ENCODE measurements at regions not wholly inside any gene's neighbourhood (a gene's known extent, or its start where the extent isn't known, plus 50 kb on each side); places are given as distances from the start of the nearest gene placed in this dataset.

DNA sequence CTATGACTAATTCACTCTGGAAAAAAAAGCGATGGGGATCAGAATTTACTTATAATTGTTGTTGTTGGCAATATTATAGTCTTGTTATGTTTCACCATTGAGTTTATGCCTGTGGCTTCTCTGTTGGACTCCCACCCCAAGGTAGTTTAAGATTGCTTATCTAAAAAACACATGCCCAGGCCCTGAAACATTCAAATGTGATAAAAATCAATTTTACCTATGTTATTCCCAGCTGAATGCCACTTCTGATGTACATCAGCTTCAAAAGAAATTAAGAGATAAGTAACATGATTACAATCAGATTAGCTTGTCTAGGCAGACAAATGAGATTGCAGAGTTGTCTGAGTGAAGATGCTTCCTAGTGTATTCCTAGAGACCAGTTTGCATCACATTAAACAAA, 484.7 kb downstream of the PCDH7 start:
- H3K4me2 ChIP-seq (ENCODE audit: extremely low read depth, insufficient read depth, low read length): no peak overlapping the region
- DNase-seq (ENCODE audit: low read depth in 2 of 2): no peak
- H3K9ac ChIP-seq (ENCODE audit: insufficient read depth, low read length): no peak overlapping the region
- no peaks in the 10 kb centered on the region for H3K9me3 ChIP-seq (ENCODE audit: control insufficient read depth, insufficient read depth, low read depth, low read length)
- no peaks in the 10 kb centered on the region for H3K79me2 ChIP-seq (ENCODE audit: control insufficient read depth, insufficient read depth, low read length)
- TF ChIP-seq EZH2 (IDR thresholded peaks at IDR 0.05; ENCODE audit: low read length, missing control alignments): no peak
- no peak for TF ChIP-seq CTCF (conservative IDR thresholded peaks at IDR 0.05 in 1 of 2, IDR thresholded peaks at IDR 0.05 in 1 of 2; ENCODE audit: low read depth in 1 of 2, low read length in 2 of 2)
- H4K20me1 ChIP-seq (ENCODE audit: control insufficient read depth, extremely low read depth, insufficient read depth, low read length): no peaks in the 10 kb centered on the region
- H3K27ac ChIP-seq (ENCODE audit: insufficient read depth, low read length): no peak overlapping the region
- no peak overlapping the region for H2AFZ ChIP-seq (ENCODE audit: low read length)
- H3K4me3 ChIP-seq (replicated peaks in 1 of 4; ENCODE audit: control extremely low read depth in 1 of 4, insufficient read depth in 1 of 4, low read depth in 3 of 4, low read length in 4 of 4): no peak overlapping the region
- H3K36me3 ChIP-seq (ENCODE audit: control insufficient read depth, insufficient read depth, low read length): no peaks in the 10 kb centered on the region
- H3K4me1 ChIP-seq (ENCODE audit: control insufficient read depth, extremely low read depth, insufficient read depth, low read length): no peaks in the 10 kb centered on the region
- H3K27me3 ChIP-seq (ENCODE audit: control insufficient read depth, insufficient read depth, low read length): no peaks in the 10 kb centered on the region

GRCh38 chr4:31220921-31221320, 500.8 kb downstream of the PCDH7 start:
- no peaks in the 10 kb centered on the region for H3K9me3 ChIP-seq (ENCODE audit: control insufficient read depth, insufficient read depth, low read depth, low read length)
- H2AFZ ChIP-seq (ENCODE audit: low read length): no peak overlapping the region
- H3K27ac ChIP-seq (ENCODE audit: insufficient read depth, low read length): no peak overlapping the region
- no peak for DNase-seq (ENCODE audit: low read depth in 2 of 2)
- H3K9ac ChIP-seq (ENCODE audit: insufficient read depth, low read length): no peak overlapping the region
- H4K20me1 ChIP-seq (ENCODE audit: control insufficient read depth, extremely low read depth, insufficient read depth, low read length): no peaks in the 10 kb centered on the region
- no peak overlapping the region for H3K4me2 ChIP-seq (ENCODE audit: extremely low read depth, insufficient read depth, low read length)
- no peak overlapping the region for H3K4me3 ChIP-seq (replicated peaks in 1 of 4; ENCODE audit: control extremely low read depth in 1 of 4, insufficient read depth in 1 of 4, low read depth in 3 of 4, low read length in 4 of 4)
- no peaks in the 10 kb centered on the region for H3K27me3 ChIP-seq (ENCODE audit: control insufficient read depth, insufficient read depth, low read length)
- TF ChIP-seq CTCF (conservative IDR thresholded peaks at IDR 0.05 in 1 of 2, IDR thresholded peaks at IDR 0.05 in 1 of 2; ENCODE audit: low read depth in 1 of 2, low read length in 2 of 2): no peak
- TF ChIP-seq EZH2 (IDR thresholded peaks at IDR 0.05; ENCODE audit: low read length, missing control alignments): no peak
- no peaks in the 10 kb centered on the region for H3K36me3 ChIP-seq (ENCODE audit: control insufficient read depth, insufficient read depth, low read length)
- H3K4me1 ChIP-seq (ENCODE audit: control insufficient read depth, extremely low read depth, insufficient read depth, low read length): no peaks in the 10 kb centered on the region
- H3K79me2 ChIP-seq (ENCODE audit: control insufficient read depth, insufficient read depth, low read length): no peaks in the 10 kb centered on the region

GRCh38 chr4:31228068-31228467, 507.9 kb downstream of the PCDH7 start:
- no peak overlapping the region for H3K4me2 ChIP-seq (ENCODE audit: extremely low read depth, insufficient read depth, low read length)
- TF ChIP-seq CTCF (conservative IDR thresholded peaks at IDR 0.05 in 1 of 2, IDR thresholded peaks at IDR 0.05 in 1 of 2; ENCODE audit: low read depth in 1 of 2, low read length in 2 of 2): no peak
- TF ChIP-seq EZH2 (IDR thresholded peaks at IDR 0.05; ENCODE audit: low read length, missing control alignments): no peak
- no peaks in the 10 kb centered on the region for H3K27me3 ChIP-seq (ENCODE audit: control insufficient read depth, insufficient read depth, low read length)

More at GRCh38 chr4:31228068-31228467, 507.9 kb downstream of the PCDH7 start:
- Histone ChIP-seq H3K4me3 (replicated peaks in 1 of 4; ENCODE audit: control extremely low read depth in 1 of 4, insufficient read depth in 1 of 4, low read depth in 3 of 4, low read length in 4 of 4) (no peak overlapping the region), H3K79me2 (ENCODE audit: control insufficient read depth, insufficient read depth, low read length) (no peaks in the 10 kb centered on the region), H3K9me3 (ENCODE audit: control insufficient read depth, insufficient read depth, low read depth, low read length) (no peaks in the 10 kb centered on the region), H4K20me1 (ENCODE audit: control insufficient read depth, extremely low read depth, insufficient read depth, low read length) (no peaks in the 10 kb centered on the region), H3K36me3 (ENCODE audit: control insufficient read depth, insufficient read depth, low read length) (no peaks in the 10 kb centered on the region), H3K27ac (ENCODE audit: insufficient read depth, low read length) (no peak overlapping the region), H3K4me1 (ENCODE audit: control insufficient read depth, extremely low read depth, insufficient read depth, low read length) (no peaks in the 10 kb centered on the region), H2AFZ (ENCODE audit: low read length) (no peak overlapping the region), H3K9ac (ENCODE audit: insufficient read depth, low read length) (no peak overlapping the region)
- DNase-seq (ENCODE audit: low read depth in 2 of 2): no peak

Data from fibroblast of lung (primary cell).